Thoracic aorta (tissue), 2 donors: ENCODE measurements at regions not wholly inside any gene's neighbourhood (a gene's known extent, or its start where the extent isn't known, plus 50 kb on each side); places are given as distances from the start of the nearest gene placed in this dataset.

Experiments used
- ATAC-seq: fragments of 150-250 bp; one replicate; pipeline ENCODE4 v1.8.0; 2017; ENCODE audit warnings: low read depth; ENCODE audit not compliant: insufficient number of reproducible peaks, low FRiP score
- DNase-seq: peaks from one replicate; pipeline ENCODE4 v3.0.0-alpha.2; 2020; ENCODE audit warnings: low spot score
- H3K27ac ChIP-seq, 2 donors: fragments of 200-600 bp; sonication (generic); 1 replicate in 1 of 2; 2 replicates in 1 of 2; pipeline ENCODE4 v1.5.1; 2016; ENCODE audit warnings: mild to moderate bottlenecking in 2 of 2, moderate library complexity in 2 of 2
- H3K27me3 ChIP-seq: fragments of 200-600 bp; sonication (generic); replicated peaks from 2 replicates; pipeline ENCODE4 v1.6.0; 2016; ENCODE audit warnings: mild to moderate bottlenecking; ENCODE audit not compliant: insufficient read depth
- H3K36me3 ChIP-seq: fragments of 200-600 bp; sonication (generic); one replicate; pipeline ENCODE4 v1.5.1; 2016
- H3K4me1 ChIP-seq, 2 donors: fragments of 200-600 bp; sonication (generic); 1 replicate in 1 of 2; 2 replicates in 1 of 2; pipeline versions ENCODE4 v1.5.1 to v1.6.0; 2016; ENCODE audit warnings: low read depth in 2 of 2, mild to moderate bottlenecking in 1 of 2; ENCODE audit not compliant: control insufficient read depth in 1 of 2
- H3K4me3 ChIP-seq: fragments of 200-600 bp; sonication (generic); 2 replicates; pipeline ENCODE4 v1.5.1; 2016; ENCODE audit warnings: mild to moderate bottlenecking
- H3K9me3 ChIP-seq: fragments of 200-600 bp; sonication (generic); 2 replicates; pipeline ENCODE4 v1.5.1; 2016
- CTCF ChIP-seq: fragments of 200-600 bp; sonication (generic); IDR thresholded peaks from one replicate; pipeline ENCODE4 v1.5.1; 2019; ENCODE audit warnings: antibody characterized with exemption

- H3K36me3 ChIP-seq: no peaks in the 10 kb centered on the region
- ATAC-seq: no peak
- no peaks in the 10 kb centered on the region for H3K4me1 ChIP-seq
- H3K27ac ChIP-seq: no peak overlapping the region
- TF ChIP-seq CTCF: no peak
- no peaks in the 10 kb centered on the region for H3K27me3 ChIP-seq
- no peak for DNase-seq
- no peaks in the 10 kb centered on the region for H3K9me3 ChIP-seq
- H3K4me3 ChIP-seq: no peak overlapping the region
These were observed 173.9 kb upstream of the ATF7IP start for GRCh38 chr12:14191612-14192011.

DNA sequence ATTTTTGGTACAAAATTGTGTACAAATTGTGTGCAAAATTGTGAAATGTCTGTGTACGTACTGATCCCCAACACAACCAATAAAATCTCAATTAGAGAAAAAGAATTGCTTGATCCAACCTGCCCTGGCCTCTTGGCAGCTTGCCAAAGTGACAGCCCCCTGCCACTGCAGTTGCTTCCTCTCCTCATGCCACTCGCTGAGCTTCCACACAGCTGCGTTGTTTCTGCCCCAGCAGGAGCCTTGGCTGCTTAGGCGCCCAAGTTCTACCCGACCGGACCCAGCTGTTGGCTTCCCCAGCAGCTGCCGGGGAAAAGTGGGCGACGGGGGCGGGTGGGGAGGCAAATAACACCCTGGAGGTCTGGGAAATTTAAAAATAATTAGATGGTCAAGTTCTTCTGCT, 171.8 kb upstream of the ATF7IP start:
- Histone ChIP-seq H3K36me3 (no peaks in the 10 kb centered on the region), H3K27ac (no peak overlapping the region), H3K9me3 (no peaks in the 10 kb centered on the region), H3K4me1 (no peaks in the 10 kb centered on the region), H3K4me3 (no peak overlapping the region), H3K27me3 (no peaks in the 10 kb centered on the region)
- DNase-seq: no peak
- TF ChIP-seq CTCF: no peak
- no peak for ATAC-seq

DNA sequence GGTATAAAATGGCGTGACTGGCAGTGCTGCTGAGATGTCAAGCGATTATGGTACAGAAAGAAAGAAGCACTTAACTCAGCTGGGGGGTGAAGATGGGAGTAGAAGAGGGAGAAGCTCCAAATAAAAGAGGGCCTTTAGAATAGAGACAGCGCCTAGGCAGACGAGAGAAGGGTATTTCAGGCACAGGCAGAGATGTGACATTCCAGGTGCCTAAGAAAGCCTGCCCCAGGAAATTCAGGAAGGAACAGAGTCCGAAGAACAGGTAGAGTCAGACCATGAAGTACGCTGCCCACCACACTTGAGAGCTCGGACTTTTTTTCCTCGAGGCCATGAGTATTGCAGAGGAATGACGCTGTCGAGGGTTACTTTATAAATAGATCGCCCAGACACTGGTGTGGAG, 170.9 kb upstream of the ATF7IP start:
- Histone ChIP-seq H3K27ac (no peak overlapping the region), H3K27me3 (no peaks in the 10 kb centered on the region), H3K4me3 (no peak overlapping the region), H3K4me1 (no peaks in the 10 kb centered on the region), H3K36me3 (no peaks in the 10 kb centered on the region), H3K9me3 (no peaks in the 10 kb centered on the region)
- TF ChIP-seq CTCF: no peak
- DNase-seq (no peak), ATAC-seq (no peak)

DNA sequence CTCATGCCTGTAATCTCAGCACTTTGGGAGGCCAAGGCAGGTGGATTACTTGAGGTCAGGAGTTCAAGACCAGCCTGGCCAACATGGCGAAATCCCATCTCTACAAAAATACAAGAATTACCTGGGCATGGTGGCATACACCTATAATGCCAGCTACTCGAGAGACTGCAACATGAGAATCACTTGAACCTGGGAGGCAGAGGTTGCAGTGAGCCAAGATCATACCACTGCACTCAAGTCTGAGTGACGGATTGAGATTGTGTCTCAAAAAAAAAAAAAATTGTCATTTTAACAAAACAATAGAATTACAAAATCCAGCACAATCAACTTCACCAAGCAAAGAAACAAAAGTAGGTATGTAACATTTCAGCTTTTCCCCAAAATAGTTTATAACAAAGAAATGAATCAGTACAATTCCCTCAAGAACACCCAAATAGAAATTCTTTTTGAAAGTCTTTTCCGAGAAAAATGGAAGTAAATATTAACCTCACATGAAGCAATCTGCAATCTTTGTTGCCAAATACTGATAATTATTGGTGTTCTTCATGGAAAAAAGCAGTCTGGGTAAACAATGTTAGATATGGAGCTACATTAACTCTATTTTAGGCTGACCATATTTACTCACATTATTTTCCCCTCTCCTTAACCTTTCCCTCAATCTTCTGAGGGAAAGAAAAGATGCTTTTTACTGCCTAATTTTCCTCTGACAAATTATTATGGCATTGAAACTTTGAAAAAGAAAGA, 165.9 kb upstream of the ATF7IP start:
- no peak for TF ChIP-seq CTCF
- no peak for DNase-seq

GRCh38 chr12:14200598-14200997, 164.9 kb upstream of the ATF7IP start:
- H3K4me3 ChIP-seq: no peak overlapping the region
- no peak for TF ChIP-seq CTCF
- no peak overlapping the region for H3K27ac ChIP-seq
- no peak for DNase-seq
- no peak for ATAC-seq
- no peaks in the 10 kb centered on the region for H3K9me3 ChIP-seq
- H3K27me3 ChIP-seq: no peaks in the 10 kb centered on the region
- no peaks in the 10 kb centered on the region for H3K4me1 ChIP-seq
- no peaks in the 10 kb centered on the region for H3K36me3 ChIP-seq

More for the DNA sequence above, 165.9 kb upstream of the ATF7IP start:
- Histone ChIP-seq H3K4me3 (no peak overlapping the region), H3K9me3 (no peaks in the 10 kb centered on the region), H3K27me3 (no peaks in the 10 kb centered on the region), H3K36me3 (no peaks in the 10 kb centered on the region), H3K4me1 (no peaks in the 10 kb centered on the region), H3K27ac (no peak overlapping the region)
- no peak for ATAC-seq
